ENCODE measurements at regions not wholly inside any gene's neighbourhood (a gene's known extent, or its start where the extent isn't known, plus 50 kb on each side); places are given as distances from the start of the nearest gene placed in this dataset.

DNA sequence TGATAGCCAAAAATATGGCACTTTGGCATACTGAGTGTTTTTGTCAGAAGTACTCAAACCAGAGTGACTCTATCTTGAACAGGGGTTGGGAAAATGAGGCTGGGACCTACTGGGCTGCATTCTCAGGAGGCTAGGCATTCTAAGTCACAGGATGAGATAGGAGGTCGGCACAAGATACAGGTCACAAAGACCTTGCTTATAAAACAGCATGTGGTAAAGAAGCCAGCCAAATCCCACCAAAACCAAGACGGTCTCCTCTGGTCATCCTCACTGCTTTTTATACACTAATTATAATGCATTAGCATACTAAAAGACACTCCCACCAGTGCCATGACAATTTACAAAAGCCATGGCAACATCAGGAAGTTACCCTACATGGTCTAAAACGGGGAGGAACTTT is 985.1 kb downstream of the HACE1 start:
- TF ChIP-seq CTCF (conservative IDR thresholded peaks at IDR 0.05 in 1 of 2, IDR thresholded peaks at IDR 0.05 in 1 of 2; ENCODE audit: extremely low read depth in 1 of 2, insufficient read depth in 1 of 2, low read depth in 1 of 2, low read length in 2 of 2) (no peak), EZH2 (IDR thresholded peaks at IDR 0.05; ENCODE audit: borderline replicate concordance, low read length) (no peak)
